ENCODE measurements at regions not wholly inside any gene's neighbourhood (a gene's known extent, or its start where the extent isn't known, plus 50 kb on each side); places are given as distances from the start of the nearest gene placed in this dataset.

- no peaks in the 10 kb centered on the region for H3K36me3 ChIP-seq (ENCODE audit: low read depth)
- TF ChIP-seq CTCF (IDR thresholded peaks at IDR 0.05; ENCODE audit: poor library complexity, severe bottlenecking), result no peak
- H3K4me1 ChIP-seq (ENCODE audit: insufficient read depth, poor library complexity, severe bottlenecking), result peaks cover 10% of the 10 kb centered on the region
- H3K27ac ChIP-seq (ENCODE audit: poor library complexity, severe bottlenecking), result no peak overlapping the region
- ATAC-seq (ENCODE audit: low read depth) (no peak), DNase-seq (ENCODE audit: low spot score) (no peak)
- no peak overlapping the region for H3K4me3 ChIP-seq (ENCODE audit: severe bottlenecking)
- H3K27me3 ChIP-seq (ENCODE audit: insufficient read depth, poor library complexity, severe bottlenecking), result no peaks in the 10 kb centered on the region
- H3K9me3 ChIP-seq (ENCODE audit: severe bottlenecking), result no peaks in the 10 kb centered on the region
Observed at GRCh38 chr2:182597570-182598295, 118.3 kb upstream of the DNAJC10 start.

GRCh38 chr2:182598626-182599025, 117.4 kb upstream of the DNAJC10 start:
- Histone ChIP-seq H3K27me3 (ENCODE audit: insufficient read depth, poor library complexity, severe bottlenecking) (no peaks in the 10 kb centered on the region), H3K36me3 (ENCODE audit: low read depth) (no peaks in the 10 kb centered on the region), H3K9me3 (ENCODE audit: severe bottlenecking) (no peaks in the 10 kb centered on the region), H3K27ac (ENCODE audit: poor library complexity, severe bottlenecking) (no peak overlapping the region), H3K4me1 (ENCODE audit: insufficient read depth, poor library complexity, severe bottlenecking) (peaks cover 7% of the 10 kb centered on the region), H3K4me3 (ENCODE audit: severe bottlenecking) (no peak overlapping the region)
- ATAC-seq (ENCODE audit: low read depth) (no peak), DNase-seq (ENCODE audit: low spot score) (no peak)
- no peak for TF ChIP-seq CTCF (IDR thresholded peaks at IDR 0.05; ENCODE audit: poor library complexity, severe bottlenecking)

- no peak overlapping the region for H3K4me3 ChIP-seq (ENCODE audit: severe bottlenecking)
- H3K9me3 ChIP-seq (ENCODE audit: severe bottlenecking), result no peaks in the 10 kb centered on the region
- no peak for ATAC-seq (ENCODE audit: low read depth)
- H3K4me1 ChIP-seq (ENCODE audit: insufficient read depth, poor library complexity, severe bottlenecking), result no peaks in the 10 kb centered on the region
- TF ChIP-seq CTCF (IDR thresholded peaks at IDR 0.05; ENCODE audit: poor library complexity, severe bottlenecking), result no peak
- no peak overlapping the region for H3K27ac ChIP-seq (ENCODE audit: poor library complexity, severe bottlenecking)
- no peaks in the 10 kb centered on the region for H3K36me3 ChIP-seq (ENCODE audit: low read depth)
- no peak for DNase-seq (ENCODE audit: low spot score)
- no peaks in the 10 kb centered on the region for H3K27me3 ChIP-seq (ENCODE audit: insufficient read depth, poor library complexity, severe bottlenecking)
Observed at GRCh38 chr2:182605166-182605565, 110.9 kb upstream of the DNAJC10 start.

- ATAC-seq (ENCODE audit: low read depth), result no peak
Observed at GRCh38 chr2:182606728-182607681, 109.1 kb upstream of the DNAJC10 start.

More at GRCh38 chr2:182606728-182607681, 109.1 kb upstream of the DNAJC10 start:
- TF ChIP-seq CTCF (IDR thresholded peaks at IDR 0.05; ENCODE audit: poor library complexity, severe bottlenecking), result no peak
- no peaks in the 10 kb centered on the region for H3K9me3 ChIP-seq (ENCODE audit: severe bottlenecking)
- H3K4me3 ChIP-seq (ENCODE audit: severe bottlenecking), result no peak overlapping the region
- H3K27me3 ChIP-seq (ENCODE audit: insufficient read depth, poor library complexity, severe bottlenecking), result no peaks in the 10 kb centered on the region
- H3K27ac ChIP-seq (ENCODE audit: poor library complexity, severe bottlenecking), result no peak overlapping the region
- H3K36me3 ChIP-seq (ENCODE audit: low read depth), result no peaks in the 10 kb centered on the region
- DNase-seq (ENCODE audit: low spot score), result no peak
- H3K4me1 ChIP-seq (ENCODE audit: insufficient read depth, poor library complexity, severe bottlenecking), result no peaks in the 10 kb centered on the region
